Hematopoietic multipotent progenitor cell treated with erythropoietin and hydrocortisone succinate and interleukin-3 and kit ligand, for 6 days (in vitro differentiated cells): ENCODE measurements at regions not wholly inside any gene's neighbourhood (a gene's known extent, or its start where the extent isn't known, plus 50 kb on each side); places are given as distances from the start of the nearest gene placed in this dataset.
A peak's percentile ranks its signal among the peaks of the same experiment; 100 is the strongest.

Experiments used
- DNase-seq: peaks from one replicate; pipeline ENCODE4 v3.0.0-alpha.2; 2015

- peak; percentile 19 for DNase-seq
Measured at GRCh38 chr14:47744155-47744554, 68.8 kb upstream of the MDGA2 start.

GRCh38 chr14:47739541-47739940 is 64.1 kb upstream of the MDGA2 start:
- no peak for DNase-seq

GRCh38 chr14:47730296-47730695 is 54.9 kb upstream of the MDGA2 start:
- DNase-seq: no peak
